Fibroblast of lung (primary cell): ENCODE measurements at regions not wholly inside any gene's neighbourhood (a gene's known extent, or its start where the extent isn't known, plus 50 kb on each side); places are given as distances from the start of the nearest gene placed in this dataset.

Experiments used
- DNase-seq, 2 donors: peaks; one replicate each; pipeline versions ENCODE4 v3.0.0 to v3.0.0-alpha.2; 2010; ENCODE audit warnings: low read depth in 2 of 2
- H2AFZ ChIP-seq: 2 replicates; pipeline ENCODE4 v1.5.1; 2012; ENCODE audit warnings: low read length, control low read depth, inconsistent platforms
- H3K27ac ChIP-seq: 2 replicates; pipeline ENCODE4 v1.5.1; 2011; ENCODE audit warnings: low read length, control low read depth; ENCODE audit not compliant: insufficient read depth
- H3K27me3 ChIP-seq: 2 replicates; pipeline ENCODE4 v1.5.1; 2011; ENCODE audit warnings: mild to moderate bottlenecking, low read length; ENCODE audit not compliant: control insufficient read depth, insufficient read depth
- H3K36me3 ChIP-seq: 2 replicates; pipeline ENCODE4 v1.5.1; 2011; ENCODE audit warnings: low read length; ENCODE audit not compliant: control insufficient read depth, insufficient read depth
- H3K4me1 ChIP-seq: 2 replicates; pipeline ENCODE4 v1.5.1; 2011; ENCODE audit warnings: low read length; ENCODE audit not compliant: control insufficient read depth, insufficient read depth; ENCODE audit errors: extremely low read depth
- H3K4me2 ChIP-seq: 2 replicates; pipeline ENCODE4 v1.5.1; 2011; ENCODE audit warnings: low read length, control low read depth; ENCODE audit not compliant: insufficient read depth; ENCODE audit errors: extremely low read depth
- H3K4me3 ChIP-seq, 4 experiments: fragments of 200-600 bp in 1 of 4; sonication (generic) in 1 of 4; replicated peaks in 1 of 4; 2 replicates each; pipeline ENCODE4 v1.5.1; 2011 to 2016; ENCODE audit warnings: low read length in 4 of 4, low read depth in 3 of 4, mild to moderate bottlenecking in 3 of 4, control low read depth in 2 of 4, inconsistent platforms in 1 of 4, mixed read lengths in 1 of 4; ENCODE audit not compliant: insufficient read depth in 1 of 4; ENCODE audit errors: control extremely low read depth in 1 of 4
- H3K79me2 ChIP-seq: 2 replicates; pipeline ENCODE4 v1.5.1; 2012; ENCODE audit warnings: mild to moderate bottlenecking, low read length, inconsistent platforms; ENCODE audit not compliant: control insufficient read depth, insufficient read depth
- H3K9ac ChIP-seq: 2 replicates; pipeline ENCODE4 v1.5.1; 2011; ENCODE audit warnings: mild to moderate bottlenecking, low read length, control low read depth; ENCODE audit not compliant: insufficient read depth
- H3K9me3 ChIP-seq: 2 replicates; pipeline ENCODE4 v1.5.1; 2012; ENCODE audit warnings: low read depth, low read length; ENCODE audit not compliant: control insufficient read depth, insufficient read depth
- H4K20me1 ChIP-seq: 2 replicates; pipeline ENCODE4 v1.5.1; 2011; ENCODE audit warnings: low read length; ENCODE audit not compliant: control insufficient read depth, insufficient read depth; ENCODE audit errors: extremely low read depth
- CTCF ChIP-seq, 2 donors: IDR thresholded peaks in 1 of 2; conservative IDR thresholded peaks in 1 of 2; 1 replicate in 1 of 2; 2 replicates in 1 of 2; pipeline ENCODE4 v1.5.1; 2011 to 2012; ENCODE audit warnings: low read length in 2 of 2, control low read depth in 1 of 2, inconsistent platforms in 1 of 2, low read depth in 1 of 2, mild to moderate bottlenecking in 1 of 2
- EZH2 ChIP-seq: IDR thresholded peaks from 2 replicates; pipeline ENCODE4 v1.5.1; 2012; ENCODE audit warnings: low read length, control low read depth, mild to moderate bottlenecking; ENCODE audit errors: missing control alignments

- DNase-seq: no peak
- Histone ChIP-seq H3K4me3 (no peak overlapping the region), H3K27me3 (no peaks in the 10 kb centered on the region), H2AFZ (no peak overlapping the region), H3K4me2 (no peak overlapping the region), H3K9me3 (no peaks in the 10 kb centered on the region), H3K27ac (no peak overlapping the region), H4K20me1 (no peaks in the 10 kb centered on the region), H3K36me3 (no peaks in the 10 kb centered on the region), H3K9ac (no peak overlapping the region), H3K4me1 (no peaks in the 10 kb centered on the region), H3K79me2 (no peaks in the 10 kb centered on the region)
- TF ChIP-seq EZH2 (no peak), CTCF (conservative IDR thresholded peaks at IDR 0.05 in 1 of 2, IDR thresholded peaks at IDR 0.05 in 1 of 2; ENCODE audit: low read depth in 1 of 2, low read length in 2 of 2) (peak in 1 of 2 donors; percentile 7)
Measured at GRCh38 chr10:129048513-129048912, 418.5 kb upstream of the MGMT start.

- Histone ChIP-seq H3K27me3 (no peaks in the 10 kb centered on the region), H3K27ac (no peak overlapping the region), H3K4me3 (no peak overlapping the region), H3K4me2 (no peak overlapping the region), H2AFZ (no peak overlapping the region), H4K20me1 (no peaks in the 10 kb centered on the region), H3K9me3 (no peaks in the 10 kb centered on the region), H3K4me1 (no peaks in the 10 kb centered on the region), H3K79me2 (no peaks in the 10 kb centered on the region), H3K36me3 (no peaks in the 10 kb centered on the region), H3K9ac (no peak overlapping the region)
- TF ChIP-seq EZH2 (no peak), CTCF (conservative IDR thresholded peaks at IDR 0.05 in 1 of 2, IDR thresholded peaks at IDR 0.05 in 1 of 2; ENCODE audit: low read depth in 1 of 2, low read length in 2 of 2) (no peak)
- no peak for DNase-seq
Measured at GRCh38 chr10:129049501-129049900, 417.5 kb upstream of the MGMT start.

DNA sequence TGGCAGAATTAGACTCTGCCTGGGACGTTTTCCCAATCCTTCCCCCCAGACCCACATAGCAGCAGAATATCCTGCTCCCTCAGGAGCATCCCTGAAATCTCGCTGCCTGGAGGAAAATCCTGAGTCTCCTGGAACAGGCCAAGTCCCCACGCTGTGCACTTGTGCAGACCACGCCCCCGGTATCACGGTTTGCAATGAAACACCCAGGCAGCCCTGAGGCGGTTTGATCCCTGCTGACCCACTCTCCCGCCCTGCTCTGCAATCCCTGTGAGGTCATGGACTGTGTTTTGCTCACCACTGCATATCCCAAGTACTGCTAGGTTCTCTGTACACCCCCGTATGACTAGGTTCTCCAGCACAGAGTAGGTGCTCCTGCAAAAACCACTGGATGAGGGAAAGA lies 411.8 kb upstream of the MGMT start:
- no peak overlapping the region for H3K9ac ChIP-seq
- no peaks in the 10 kb centered on the region for H3K36me3 ChIP-seq
- no peak overlapping the region for H3K27ac ChIP-seq
- H3K9me3 ChIP-seq: no peaks in the 10 kb centered on the region
- no peaks in the 10 kb centered on the region for H3K27me3 ChIP-seq
- H3K4me3 ChIP-seq: no peak overlapping the region
- TF ChIP-seq EZH2 (no peak), CTCF (conservative IDR thresholded peaks at IDR 0.05 in 1 of 2, IDR thresholded peaks at IDR 0.05 in 1 of 2; ENCODE audit: low read depth in 1 of 2, low read length in 2 of 2) (no peak)
- H3K4me2 ChIP-seq: no peak overlapping the region
- no peak for DNase-seq
- H3K79me2 ChIP-seq: no peaks in the 10 kb centered on the region
- no peaks in the 10 kb centered on the region for H4K20me1 ChIP-seq
- no peak overlapping the region for H2AFZ ChIP-seq
- no peaks in the 10 kb centered on the region for H3K4me1 ChIP-seq
